Neural cell (in vitro differentiated cells): ENCODE measurements at regions not wholly inside any gene's neighbourhood (a gene's known extent, or its start where the extent isn't known, plus 50 kb on each side); places are given as distances from the start of the nearest gene placed in this dataset.

Experiments used
- EP300 ChIP-seq: fragments of 450-650 bp; conservative IDR thresholded peaks from 2 replicates; pipeline ENCODE4 v1.6.1; 2014; ENCODE audit warnings: antibody characterized with exemption, mild to moderate bottlenecking, moderate library complexity; ENCODE audit not compliant: poor library complexity, severe bottlenecking
- EZH2 ChIP-seq: fragments of 200-600, 300-800 bp; shearing (Covaris generic), sonication (generic); IDR thresholded peaks from 2 replicates; pipeline ENCODE4 v1.6.1; 2014; ENCODE audit warnings: antibody characterized with exemption, low read length, borderline replicate concordance, mild to moderate bottlenecking; ENCODE audit not compliant: insufficient read depth, poor library complexity, severe bottlenecking
- POLR2AphosphoS5 ChIP-seq: IDR thresholded peaks from 2 replicates; pipeline ENCODE4 v1.6.1; 2012
- RAD21 ChIP-seq: fragments of 450-650 bp; conservative IDR thresholded peaks from 2 replicates; pipeline ENCODE4 v1.6.1; 2014; ENCODE audit warnings: antibody characterized with exemption, mild to moderate bottlenecking, moderate library complexity
- TAF1 ChIP-seq: IDR thresholded peaks from 2 replicates; pipeline ENCODE4 v1.6.1; 2012; ENCODE audit warnings: low read depth
- TF ChIP-seq, protein P1 (sequence below): fragments of 450-650 bp; IDR thresholded peaks from 2 replicates; pipeline ENCODE4 v1.5.1; 2014; ENCODE audit warnings: antibody characterized with exemption, mild to moderate bottlenecking, moderate library complexity; ENCODE audit not compliant: poor library complexity, severe bottlenecking
- TF ChIP-seq, protein P2 (sequence below): IDR thresholded peaks from 2 replicates; pipeline ENCODE4 v1.6.1; 2012; ENCODE audit warnings: borderline replicate concordance

DNA sequence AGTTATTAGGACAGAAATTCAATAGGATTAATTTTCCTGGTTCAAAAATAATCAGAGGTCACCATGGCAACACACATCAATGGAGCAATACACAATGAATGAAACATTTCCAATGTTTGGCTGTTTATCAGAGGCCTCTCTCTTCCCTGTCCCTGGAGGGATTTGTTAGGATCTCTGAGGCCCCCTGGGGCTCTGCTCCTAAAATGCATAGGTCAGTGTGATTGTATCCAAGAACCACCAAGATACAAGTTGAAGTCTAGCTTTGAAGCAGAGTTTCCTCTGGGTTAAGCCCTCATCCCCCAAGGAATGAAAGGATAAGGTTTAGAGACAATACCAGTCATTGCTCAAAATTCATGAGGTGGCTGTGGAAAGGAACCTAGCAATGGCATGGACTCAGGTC is 561.2 kb upstream of the C16orf82 start:
- TF ChIP-seq, protein P1, sequence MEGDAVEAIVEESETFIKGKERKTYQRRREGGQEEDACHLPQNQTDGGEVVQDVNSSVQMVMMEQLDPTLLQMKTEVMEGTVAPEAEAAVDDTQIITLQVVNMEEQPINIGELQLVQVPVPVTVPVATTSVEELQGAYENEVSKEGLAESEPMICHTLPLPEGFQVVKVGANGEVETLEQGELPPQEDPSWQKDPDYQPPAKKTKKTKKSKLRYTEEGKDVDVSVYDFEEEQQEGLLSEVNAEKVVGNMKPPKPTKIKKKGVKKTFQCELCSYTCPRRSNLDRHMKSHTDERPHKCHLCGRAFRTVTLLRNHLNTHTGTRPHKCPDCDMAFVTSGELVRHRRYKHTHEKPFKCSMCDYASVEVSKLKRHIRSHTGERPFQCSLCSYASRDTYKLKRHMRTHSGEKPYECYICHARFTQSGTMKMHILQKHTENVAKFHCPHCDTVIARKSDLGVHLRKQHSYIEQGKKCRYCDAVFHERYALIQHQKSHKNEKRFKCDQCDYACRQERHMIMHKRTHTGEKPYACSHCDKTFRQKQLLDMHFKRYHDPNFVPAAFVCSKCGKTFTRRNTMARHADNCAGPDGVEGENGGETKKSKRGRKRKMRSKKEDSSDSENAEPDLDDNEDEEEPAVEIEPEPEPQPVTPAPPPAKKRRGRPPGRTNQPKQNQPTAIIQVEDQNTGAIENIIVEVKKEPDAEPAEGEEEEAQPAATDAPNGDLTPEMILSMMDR = no peak
- no peak for TF ChIP-seq RAD21
- TF ChIP-seq POLR2AphosphoS5 = no peak
- TF ChIP-seq EZH2 = no peak
- TF ChIP-seq, protein P2, sequence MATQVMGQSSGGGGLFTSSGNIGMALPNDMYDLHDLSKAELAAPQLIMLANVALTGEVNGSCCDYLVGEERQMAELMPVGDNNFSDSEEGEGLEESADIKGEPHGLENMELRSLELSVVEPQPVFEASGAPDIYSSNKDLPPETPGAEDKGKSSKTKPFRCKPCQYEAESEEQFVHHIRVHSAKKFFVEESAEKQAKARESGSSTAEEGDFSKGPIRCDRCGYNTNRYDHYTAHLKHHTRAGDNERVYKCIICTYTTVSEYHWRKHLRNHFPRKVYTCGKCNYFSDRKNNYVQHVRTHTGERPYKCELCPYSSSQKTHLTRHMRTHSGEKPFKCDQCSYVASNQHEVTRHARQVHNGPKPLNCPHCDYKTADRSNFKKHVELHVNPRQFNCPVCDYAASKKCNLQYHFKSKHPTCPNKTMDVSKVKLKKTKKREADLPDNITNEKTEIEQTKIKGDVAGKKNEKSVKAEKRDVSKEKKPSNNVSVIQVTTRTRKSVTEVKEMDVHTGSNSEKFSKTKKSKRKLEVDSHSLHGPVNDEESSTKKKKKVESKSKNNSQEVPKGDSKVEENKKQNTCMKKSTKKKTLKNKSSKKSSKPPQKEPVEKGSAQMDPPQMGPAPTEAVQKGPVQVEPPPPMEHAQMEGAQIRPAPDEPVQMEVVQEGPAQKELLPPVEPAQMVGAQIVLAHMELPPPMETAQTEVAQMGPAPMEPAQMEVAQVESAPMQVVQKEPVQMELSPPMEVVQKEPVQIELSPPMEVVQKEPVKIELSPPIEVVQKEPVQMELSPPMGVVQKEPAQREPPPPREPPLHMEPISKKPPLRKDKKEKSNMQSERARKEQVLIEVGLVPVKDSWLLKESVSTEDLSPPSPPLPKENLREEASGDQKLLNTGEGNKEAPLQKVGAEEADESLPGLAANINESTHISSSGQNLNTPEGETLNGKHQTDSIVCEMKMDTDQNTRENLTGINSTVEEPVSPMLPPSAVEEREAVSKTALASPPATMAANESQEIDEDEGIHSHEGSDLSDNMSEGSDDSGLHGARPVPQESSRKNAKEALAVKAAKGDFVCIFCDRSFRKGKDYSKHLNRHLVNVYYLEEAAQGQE = no peak
- TF ChIP-seq EP300 = no peak
- TF ChIP-seq TAF1 = no peak
